ENCODE measurements at regions not wholly inside any gene's neighbourhood (a gene's known extent, or its start where the extent isn't known, plus 50 kb on each side); places are given as distances from the start of the nearest gene placed in this dataset.

DNA sequence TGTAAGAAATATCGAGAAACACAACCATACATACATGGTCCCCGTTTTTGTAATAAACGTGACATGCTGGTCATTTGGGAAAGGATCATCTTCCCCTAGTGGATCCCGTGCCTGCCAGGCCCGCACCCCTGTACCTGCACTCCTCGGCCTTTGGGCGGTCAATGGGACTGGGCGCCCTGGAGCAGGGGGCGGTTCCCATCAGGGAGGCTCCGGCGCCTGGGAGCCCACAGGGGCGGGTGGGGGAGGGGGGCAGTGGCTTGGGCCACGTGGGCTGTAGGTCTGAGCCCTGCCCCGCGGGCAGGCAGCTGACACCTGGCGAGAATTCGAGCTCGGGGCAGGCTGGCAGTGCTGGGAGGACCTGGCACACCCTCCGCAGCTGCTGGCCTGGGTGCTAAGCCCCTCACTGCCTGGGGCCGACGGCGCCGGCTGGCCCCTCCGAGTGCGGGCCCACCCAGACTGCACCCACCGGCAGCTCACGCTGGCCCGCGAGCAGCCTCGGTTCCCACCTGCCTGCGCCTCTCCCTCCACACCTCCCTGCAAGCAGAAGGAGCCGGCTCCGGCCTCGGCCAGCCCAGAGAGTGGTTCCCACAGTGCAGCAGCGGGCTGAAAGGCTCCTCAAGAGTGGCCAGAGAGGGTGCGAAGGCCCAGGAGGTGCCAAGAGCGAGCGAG lies 361.6 kb upstream of the GRM3 start:
- H3K27me3 ChIP-seq, result no peaks in the 10 kb centered on the region
- TF ChIP-seq POLR2A (IDR thresholded peaks at IDR 0.05) (no peak), POLR2AphosphoS5 (IDR thresholded peaks at IDR 0.05) (no peak), EP300 (IDR thresholded peaks at IDR 0.05) (no peak)
- TF ChIP-seq, protein P1, sequence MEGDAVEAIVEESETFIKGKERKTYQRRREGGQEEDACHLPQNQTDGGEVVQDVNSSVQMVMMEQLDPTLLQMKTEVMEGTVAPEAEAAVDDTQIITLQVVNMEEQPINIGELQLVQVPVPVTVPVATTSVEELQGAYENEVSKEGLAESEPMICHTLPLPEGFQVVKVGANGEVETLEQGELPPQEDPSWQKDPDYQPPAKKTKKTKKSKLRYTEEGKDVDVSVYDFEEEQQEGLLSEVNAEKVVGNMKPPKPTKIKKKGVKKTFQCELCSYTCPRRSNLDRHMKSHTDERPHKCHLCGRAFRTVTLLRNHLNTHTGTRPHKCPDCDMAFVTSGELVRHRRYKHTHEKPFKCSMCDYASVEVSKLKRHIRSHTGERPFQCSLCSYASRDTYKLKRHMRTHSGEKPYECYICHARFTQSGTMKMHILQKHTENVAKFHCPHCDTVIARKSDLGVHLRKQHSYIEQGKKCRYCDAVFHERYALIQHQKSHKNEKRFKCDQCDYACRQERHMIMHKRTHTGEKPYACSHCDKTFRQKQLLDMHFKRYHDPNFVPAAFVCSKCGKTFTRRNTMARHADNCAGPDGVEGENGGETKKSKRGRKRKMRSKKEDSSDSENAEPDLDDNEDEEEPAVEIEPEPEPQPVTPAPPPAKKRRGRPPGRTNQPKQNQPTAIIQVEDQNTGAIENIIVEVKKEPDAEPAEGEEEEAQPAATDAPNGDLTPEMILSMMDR (IDR thresholded peaks at IDR 0.05), result no peak
- H3K9me3 ChIP-seq, result peaks cover 3% of the 10 kb centered on the region
- peak in 1 of 2 donors; percentile 67 for DNase-seq (ENCODE audit: low spot score in 2 of 2)
- no peak overlapping the region for H3K27ac ChIP-seq
- no peaks in the 10 kb centered on the region for H3K4me1 ChIP-seq
- 92% methylated on average over 22 of the region's 38 CpGs for WGBS
- H3K36me3 ChIP-seq, result no peaks in the 10 kb centered on the region
- H3K4me3 ChIP-seq, result no peak overlapping the region

DNA sequence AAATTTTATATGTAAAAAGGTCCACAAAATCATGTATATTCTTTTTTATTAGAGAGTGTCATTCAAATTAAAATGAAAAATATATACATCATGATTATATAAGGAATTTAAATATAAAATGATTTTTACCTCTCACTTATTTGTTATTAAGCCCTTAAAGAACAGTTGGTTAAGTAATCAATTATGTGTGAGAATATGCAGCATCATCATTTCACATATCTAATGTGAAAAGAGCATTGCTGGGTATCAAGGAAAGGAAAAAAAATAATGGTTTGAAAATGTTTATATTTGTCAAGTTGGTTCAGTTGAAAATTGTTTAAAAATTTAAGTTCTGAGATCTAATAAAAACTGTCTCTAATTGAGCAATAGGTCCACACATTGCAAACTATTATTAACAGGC lies 363.6 kb upstream of the GRM3 start:
- no peaks in the 10 kb centered on the region for H3K36me3 ChIP-seq
- no peak for DNase-seq (ENCODE audit: low spot score in 2 of 2)
- TF ChIP-seq POLR2A (IDR thresholded peaks at IDR 0.05) (no peak), POLR2AphosphoS5 (IDR thresholded peaks at IDR 0.05) (no peak), EP300 (IDR thresholded peaks at IDR 0.05) (no peak)
- TF ChIP-seq, protein P1 (IDR thresholded peaks at IDR 0.05), result no peak
- no peaks in the 10 kb centered on the region for H3K4me1 ChIP-seq
- H3K4me3 ChIP-seq, result no peak overlapping the region
- H3K27ac ChIP-seq, result no peak overlapping the region
- no peaks in the 10 kb centered on the region for H3K27me3 ChIP-seq
- H3K9me3 ChIP-seq, result peaks cover 3% of the 10 kb centered on the region

DNA sequence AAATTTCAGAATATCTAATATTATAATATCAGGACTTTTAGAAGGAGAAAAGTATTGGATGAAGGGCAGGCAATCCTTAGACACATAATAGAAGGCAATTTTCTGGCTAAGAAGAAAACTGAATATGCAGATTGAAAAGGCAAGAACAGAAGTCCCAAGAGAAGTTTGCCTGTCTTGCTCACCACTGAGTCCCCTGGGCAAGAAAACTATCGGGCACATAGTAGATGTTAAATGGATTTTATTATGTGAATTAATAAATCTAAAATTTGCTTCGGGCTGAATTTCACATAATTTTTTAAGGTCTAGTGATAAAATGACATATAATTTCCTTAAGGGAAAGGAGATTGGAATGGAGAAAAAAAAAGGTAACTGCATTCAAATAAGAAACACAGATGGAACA lies 380.9 kb upstream of the GRM3 start:
- Histone ChIP-seq H3K4me1 (no peaks in the 10 kb centered on the region), H3K4me3 (no peak overlapping the region), H3K27me3 (no peaks in the 10 kb centered on the region), H3K27ac (no peak overlapping the region), H3K36me3 (no peaks in the 10 kb centered on the region), H3K9me3 (no peaks in the 10 kb centered on the region)
- DNase-seq (ENCODE audit: low spot score in 2 of 2), result no peak
- TF ChIP-seq POLR2AphosphoS5 (IDR thresholded peaks at IDR 0.05) (no peak), POLR2A (IDR thresholded peaks at IDR 0.05) (no peak), EP300 (IDR thresholded peaks at IDR 0.05) (no peak)
- TF ChIP-seq, protein P1 (IDR thresholded peaks at IDR 0.05), result no peak
- WGBS, result 83% methylated on average over 2 of the region's 2 CpGs

DNA sequence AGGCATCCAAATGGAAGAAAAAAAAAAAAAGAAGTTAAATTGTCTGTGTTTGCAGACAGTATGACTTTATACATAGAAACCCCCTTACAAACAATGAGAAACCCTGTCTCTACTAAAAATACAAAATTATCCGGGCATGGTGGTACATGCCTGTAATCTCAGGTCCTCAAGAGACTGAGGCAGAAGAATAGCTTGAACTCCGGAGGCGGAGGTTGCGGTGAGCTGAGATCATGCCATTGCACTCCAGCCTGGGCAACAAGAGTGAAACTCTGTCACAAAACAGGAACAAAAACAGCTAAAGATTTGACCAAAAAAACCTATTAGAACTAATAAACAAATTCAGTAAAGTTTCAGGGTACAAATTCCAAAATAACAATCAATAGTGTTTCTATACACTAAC lies 385.8 kb upstream of the GRM3 start:
- TF ChIP-seq EP300 (IDR thresholded peaks at IDR 0.05), result no peak
- DNase-seq (ENCODE audit: low spot score in 2 of 2), result no peak
- WGBS, result 94% methylated on average over 4 of the region's 4 CpGs

DNA sequence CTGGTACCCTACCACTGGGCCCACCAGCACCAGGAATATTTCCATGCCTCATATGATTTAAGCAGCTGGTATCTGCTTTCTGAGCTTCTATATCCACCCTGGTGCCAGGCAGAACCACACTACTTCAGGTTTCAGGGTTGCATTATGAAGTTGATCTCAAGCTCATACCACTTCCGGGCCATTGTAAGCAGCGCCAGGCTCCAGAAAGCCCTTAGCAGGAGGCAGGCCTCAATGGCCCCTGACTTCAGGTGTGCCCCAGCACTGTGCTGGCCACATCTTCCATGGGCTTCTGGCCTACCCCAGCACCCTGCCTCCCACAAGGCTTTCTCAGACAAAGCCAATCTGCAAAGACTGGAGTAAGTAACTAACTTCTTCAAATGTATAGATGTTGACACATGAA lies 391.3 kb upstream of the GRM3 start:
- H3K27ac ChIP-seq, result no peak overlapping the region
- no peak for DNase-seq (ENCODE audit: low spot score in 2 of 2)
- H3K9me3 ChIP-seq, result peaks cover 13% of the 10 kb centered on the region
- no peaks in the 10 kb centered on the region for H3K27me3 ChIP-seq
- no peak overlapping the region for H3K4me3 ChIP-seq
- WGBS, result 95% methylated on average over 2 of the region's 2 CpGs
- no peaks in the 10 kb centered on the region for H3K4me1 ChIP-seq
- no peaks in the 10 kb centered on the region for H3K36me3 ChIP-seq
- TF ChIP-seq POLR2A (IDR thresholded peaks at IDR 0.05) (no peak), EP300 (IDR thresholded peaks at IDR 0.05) (no peak), POLR2AphosphoS5 (IDR thresholded peaks at IDR 0.05) (no peak)
- TF ChIP-seq, protein P1 (IDR thresholded peaks at IDR 0.05), result no peak

More for the DNA sequence above, 385.8 kb upstream of the GRM3 start:
- no peaks in the 10 kb centered on the region for H3K36me3 ChIP-seq
- H3K27me3 ChIP-seq, result no peaks in the 10 kb centered on the region
- H3K27ac ChIP-seq, result no peak overlapping the region
- H3K9me3 ChIP-seq, result peaks cover 5% of the 10 kb centered on the region
- H3K4me3 ChIP-seq, result no peak overlapping the region
- no peaks in the 10 kb centered on the region for H3K4me1 ChIP-seq

DNA sequence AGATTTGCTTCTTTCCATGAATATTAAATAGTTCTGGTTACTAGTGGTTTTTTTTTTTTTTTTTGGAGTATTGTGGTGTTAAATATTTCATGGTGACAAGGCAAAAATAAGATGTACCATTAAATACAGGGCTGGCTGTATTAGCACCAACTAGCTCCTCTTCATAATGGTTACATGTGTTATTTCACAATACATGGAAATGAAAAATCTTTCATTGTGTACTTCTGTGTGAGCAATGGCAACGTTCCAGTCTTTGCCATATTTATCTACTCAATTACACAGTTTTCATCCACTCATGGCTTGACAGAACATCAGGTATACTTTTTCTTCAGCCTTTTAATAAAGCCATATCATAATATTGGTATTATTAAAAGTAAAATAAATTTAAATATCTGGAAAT lies 394.7 kb upstream of the GRM3 start:
- Histone ChIP-seq H3K9me3 (peaks cover 9% of the 10 kb centered on the region), H3K27me3 (no peaks in the 10 kb centered on the region), H3K4me1 (no peaks in the 10 kb centered on the region), H3K27ac (no peak overlapping the region), H3K36me3 (no peaks in the 10 kb centered on the region), H3K4me3 (no peak overlapping the region)
- 47% methylated on average over 1 of the region's 1 CpG for WGBS
- DNase-seq (ENCODE audit: low spot score in 2 of 2), result no peak
- TF ChIP-seq POLR2A (IDR thresholded peaks at IDR 0.05) (no peak), POLR2AphosphoS5 (IDR thresholded peaks at IDR 0.05) (no peak), EP300 (IDR thresholded peaks at IDR 0.05) (no peak)
- TF ChIP-seq, protein P1 (IDR thresholded peaks at IDR 0.05), result no peak
